Glomerular visceral epithelial cell (primary cell): ENCODE measurements at regions not wholly inside any gene's neighbourhood (a gene's known extent, or its start where the extent isn't known, plus 50 kb on each side); places are given as distances from the start of the nearest gene placed in this dataset.

ENCODE experiments used
- DNase-seq: peaks from one replicate; pipeline ENCODE4 v3.0.0-alpha.2; 2016; ENCODE audit errors: extremely low spot score

DNA sequence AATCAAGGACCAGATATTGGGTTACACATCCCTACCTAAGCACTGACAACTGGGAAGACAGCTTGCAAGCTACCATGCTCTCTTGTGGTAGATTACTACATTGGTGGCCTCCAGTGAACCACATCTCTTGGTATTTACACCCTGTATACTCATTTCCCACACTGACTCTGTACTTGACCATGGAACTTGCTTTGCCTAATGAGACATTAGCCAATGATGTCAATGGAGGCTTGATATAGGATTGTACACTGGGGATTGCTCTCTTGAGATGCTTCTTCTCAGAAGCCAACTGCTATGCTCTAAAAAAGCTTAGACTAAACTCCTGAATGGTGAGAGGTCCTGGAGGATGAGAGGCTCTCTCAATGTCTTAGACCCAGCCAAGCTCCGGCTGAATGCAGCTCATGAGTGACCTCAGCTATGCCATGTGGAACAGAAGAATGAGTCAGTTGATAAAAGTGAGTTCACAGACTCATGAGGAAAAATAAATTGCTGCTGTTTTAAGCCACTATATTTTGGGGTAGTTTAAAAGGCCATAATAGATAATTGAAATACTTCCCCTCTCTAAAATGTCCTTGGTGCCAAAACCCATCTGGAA, 61.5 kb upstream of the GALNT15 start:
- DNase-seq = peak; percentile 57

DNA sequence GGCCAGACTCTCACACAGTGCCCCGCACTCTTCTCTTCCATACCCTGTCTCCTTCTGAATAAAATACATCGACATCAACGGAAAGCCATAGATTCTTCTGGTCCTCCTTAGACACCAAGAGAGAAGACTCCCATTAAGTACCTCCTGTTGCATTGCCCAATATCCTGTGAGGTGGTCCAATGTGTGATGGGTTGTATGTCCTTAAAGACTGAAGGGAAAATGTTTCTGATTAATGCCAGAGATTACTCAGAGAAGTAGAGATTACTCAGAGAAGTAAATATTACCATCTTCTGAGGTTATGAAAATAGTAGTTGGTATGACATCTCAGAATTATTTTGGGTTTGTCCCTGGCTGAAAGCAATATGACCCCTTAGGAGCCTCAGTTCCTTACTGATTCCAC, 60.8 kb upstream of the GALNT15 start:
- DNase-seq = no peak

DNA sequence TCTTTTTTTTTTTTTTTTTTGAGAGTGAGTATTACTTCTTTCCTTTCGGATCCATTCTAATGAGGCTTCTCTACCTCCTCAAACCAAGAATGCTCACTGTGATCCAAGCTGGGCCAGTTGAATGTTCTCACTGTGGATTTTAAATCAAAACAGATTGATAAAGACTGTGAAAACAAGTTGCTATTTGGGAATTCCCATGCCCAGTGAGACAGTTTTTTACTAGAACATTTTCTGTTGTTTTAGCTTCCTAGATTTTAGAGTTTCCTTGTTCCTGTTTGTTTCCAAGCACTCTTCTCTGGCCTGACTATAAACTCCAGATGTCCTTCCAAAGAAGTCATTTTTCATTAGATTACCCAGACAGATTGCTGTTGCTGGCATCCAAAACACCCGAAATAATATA, 60.1 kb upstream of the GALNT15 start:
- no peak for DNase-seq

DNA sequence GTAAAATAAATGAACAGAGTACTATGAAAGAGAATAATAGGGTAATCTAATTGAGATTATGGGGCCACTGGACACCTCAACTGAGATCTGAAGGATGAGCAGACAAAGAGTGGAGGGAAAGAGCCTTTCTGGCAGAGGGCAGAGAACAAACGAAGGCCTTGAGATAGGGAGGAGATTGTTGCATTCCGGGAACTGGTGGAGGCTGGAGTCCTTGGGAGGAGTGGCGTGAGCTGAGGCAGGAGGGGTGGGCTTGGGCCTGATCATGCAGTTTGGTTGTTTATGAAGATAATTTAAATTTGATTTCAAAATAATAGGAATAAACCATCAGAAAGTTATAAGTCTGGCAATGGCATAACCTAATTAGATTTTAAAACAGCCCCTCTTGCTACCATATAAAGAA, 59.5 kb upstream of the GALNT15 start:
- no peak for DNase-seq

DNA sequence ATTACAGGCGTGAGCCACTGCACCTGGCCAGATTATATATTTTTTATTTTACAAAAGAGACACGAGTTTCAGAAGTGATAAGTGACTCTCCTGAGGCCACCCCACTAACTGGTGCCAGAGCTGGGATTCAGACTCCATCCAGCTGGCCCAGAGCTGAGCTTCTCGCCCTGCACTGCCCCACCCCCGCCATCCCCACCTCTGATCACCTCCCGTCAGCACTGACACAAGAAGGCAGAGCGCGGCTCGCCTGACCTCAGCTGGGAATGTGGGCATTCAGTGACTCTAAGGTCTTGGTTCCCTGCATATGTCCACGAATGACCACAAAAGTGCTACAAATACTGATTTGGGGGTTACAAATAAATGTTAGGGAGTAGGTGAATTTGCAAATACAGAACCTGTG, 56.1 kb upstream of the GALNT15 start:
- no peak for DNase-seq

DNA sequence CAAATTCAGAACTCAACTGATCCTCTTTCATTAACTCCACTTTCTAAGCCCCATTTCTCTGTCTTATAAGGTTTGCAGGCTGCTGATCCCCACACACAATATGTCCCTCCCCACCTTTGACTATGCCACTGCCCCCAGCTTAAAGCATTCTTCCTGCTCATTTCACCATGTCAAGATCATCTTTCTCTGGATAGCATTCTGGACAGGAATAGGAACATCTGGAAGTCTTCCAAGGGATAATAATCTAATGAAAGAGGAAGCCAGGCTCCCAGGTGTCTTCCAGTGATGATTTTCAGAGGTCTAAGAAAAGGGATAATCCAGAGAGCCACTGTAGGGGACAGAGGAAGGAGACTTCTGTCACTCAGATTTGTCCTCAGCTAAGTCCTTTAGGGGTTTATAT, 54.6 kb upstream of the GALNT15 start:
- no peak for DNase-seq

DNA sequence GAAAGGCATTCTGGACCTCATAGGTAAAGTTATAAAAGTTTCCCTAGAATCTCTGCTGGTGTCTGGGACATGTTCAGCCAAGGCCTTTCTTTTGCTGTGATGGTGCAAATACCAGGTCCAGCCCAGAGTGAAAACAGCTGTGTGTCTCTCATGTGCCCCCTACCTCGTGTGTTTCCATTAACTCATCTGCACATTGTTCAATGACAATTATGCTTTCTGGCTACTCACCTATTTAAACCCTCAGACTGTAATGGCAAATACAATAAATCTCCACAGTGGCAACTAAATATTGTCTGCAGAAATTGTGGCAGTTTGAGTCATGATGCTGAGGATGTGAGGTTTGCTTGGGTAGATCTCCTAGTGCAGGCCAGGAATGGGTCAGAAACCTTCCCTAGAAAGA, 53.1 kb upstream of the GALNT15 start:
- no peak for DNase-seq

DNA sequence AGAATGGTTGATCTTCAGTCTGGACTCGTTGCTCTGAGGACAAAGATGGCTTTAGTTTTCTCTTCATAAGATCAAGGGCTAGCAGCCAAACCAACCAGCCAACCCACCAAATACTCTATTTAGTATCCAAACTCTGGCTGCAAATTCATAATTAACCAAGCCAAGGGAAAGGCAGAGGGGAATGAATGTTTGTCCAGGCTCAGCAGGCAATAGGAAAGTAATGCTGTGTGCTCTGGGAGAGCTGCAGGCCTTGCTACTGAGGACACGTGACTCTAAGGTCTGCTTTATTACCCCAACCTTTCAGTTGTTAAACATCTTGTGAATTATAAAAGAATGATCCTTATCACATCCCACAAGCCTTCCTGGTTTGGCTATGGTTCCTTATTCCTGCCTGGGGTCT, 52.3 kb upstream of the GALNT15 start:
- no peak for DNase-seq

DNA sequence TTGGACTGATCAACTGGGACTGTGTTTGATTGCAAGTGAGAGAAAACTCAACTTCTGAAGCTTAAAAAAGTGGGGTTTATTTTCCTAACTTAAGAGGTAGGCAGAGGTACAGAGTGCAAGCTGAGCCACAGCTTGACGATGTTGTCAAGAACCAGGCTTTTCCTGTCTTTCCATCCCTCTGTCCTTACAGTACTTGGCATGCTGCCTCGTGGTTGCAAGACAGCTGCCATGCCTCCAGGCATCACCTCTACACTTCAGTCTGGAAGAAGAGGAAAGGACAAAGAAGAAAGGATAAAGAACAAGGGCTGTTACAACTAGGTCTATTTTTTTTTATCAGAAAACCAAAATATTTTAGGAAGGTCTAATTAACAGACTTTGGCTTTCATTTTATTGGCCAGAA, 51.8 kb upstream of the GALNT15 start:
- DNase-seq = no peak

DNA sequence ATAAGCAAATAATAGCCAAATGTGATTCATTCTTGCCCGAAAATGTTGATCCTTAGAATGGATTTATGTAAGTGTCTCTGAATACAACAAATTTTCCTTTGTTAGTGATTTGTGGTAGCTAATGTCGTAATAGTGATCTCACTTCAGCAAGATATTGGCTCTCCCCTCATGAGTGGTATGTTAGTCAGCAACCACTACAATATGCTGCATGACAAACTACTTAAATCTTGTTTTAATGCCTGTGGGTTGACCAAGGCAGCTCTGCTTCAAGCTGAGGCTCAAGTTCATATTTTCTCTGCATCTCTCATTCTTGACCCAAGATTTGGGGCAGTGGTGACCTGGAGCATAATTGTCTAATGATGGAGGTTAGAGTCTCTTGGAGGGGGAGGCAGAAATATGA, 49.8 kb upstream of the GALNT15 start:
- peak; percentile 80 for DNase-seq
